ENCODE measurements at regions not wholly inside any gene's neighbourhood (a gene's known extent, or its start where the extent isn't known, plus 50 kb on each side); places are given as distances from the start of the nearest gene placed in this dataset.

DNA sequence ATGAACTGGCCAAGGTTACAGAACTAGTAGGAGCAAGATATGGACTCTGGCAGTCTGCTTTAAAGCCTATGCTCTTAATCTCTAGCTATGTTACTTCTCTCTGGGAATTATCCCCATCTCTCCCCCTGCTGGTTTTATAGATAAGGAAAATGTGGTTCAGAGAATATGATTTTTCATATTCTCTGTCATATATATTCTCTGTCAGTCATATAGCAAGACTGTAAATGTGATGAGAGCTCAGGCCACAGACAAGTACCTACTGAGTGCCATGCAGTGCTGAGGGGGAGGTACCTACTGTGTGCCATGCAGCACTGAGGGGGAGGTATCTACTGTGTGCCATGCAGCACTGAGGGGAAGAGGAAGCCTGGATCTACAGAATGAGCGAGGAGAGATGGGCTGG, 220.3 kb upstream of the FGGY start:
- Histone ChIP-seq H3K4me2 (ENCODE audit: insufficient read depth in 1 of 2, low read depth in 2 of 2, low read length in 2 of 2) (peak overlapping the region in 1 of 2 experiments; percentile 48; a peak in 2 of 4 replicates), H2BK20ac (ENCODE audit: low read length) (peak overlapping the region; percentile 96; the same call in 1 of the 2 replicates), H3K4ac (replicated peaks; ENCODE audit: insufficient read length, low read depth, low read length) (peak overlapping the region; percentile 82), H2BK120ac (replicated peaks; ENCODE audit: low read depth, low read length) (peak overlapping the region; percentile 81), H3K27ac (ENCODE audit: low read depth, low read length) (no peak overlapping the region), H4K91ac (replicated peaks; ENCODE audit: insufficient read length, low read length) (peak overlapping the region; percentile 97), H3K23ac (ENCODE audit: insufficient read length) (no peak overlapping the region), H3K79me1 (ENCODE audit: low read depth, low read length) (no peaks in the 10 kb centered on the region), H3K23me2 (ENCODE audit: low read depth, low read length) (no peaks in the 10 kb centered on the region), H2BK12ac (ENCODE audit: low read depth, low read length) (peak overlapping the region; percentile 99), H2BK5ac (ENCODE audit: low read depth, low read length) (peak overlapping the region; percentile 97), H3K79me2 (ENCODE audit: control insufficient read depth in 1 of 2, insufficient read depth in 2 of 2, low read length in 2 of 2) (no peaks in the 10 kb centered on the region), H2AK5ac (ENCODE audit: low read depth, low read length) (peak overlapping the region; percentile 93), H3K9me3 (ENCODE audit: insufficient read depth in 2 of 2, low read depth in 1 of 2, low read length in 1 of 2) (no peaks in the 10 kb centered on the region), H4K5ac (ENCODE audit: insufficient read length, low read depth, low read length) (peak overlapping the region; percentile 22), H3K4me3 (ENCODE audit: extremely low read depth in 1 of 4, insufficient read depth in 2 of 4, low read depth in 3 of 4, low read length in 4 of 4) (peak overlapping the region in 1 of 4 experiments; percentile 48; a peak in 1 of 8 replicates), H3K36me3 (ENCODE audit: control insufficient read depth in 2 of 4, insufficient read depth in 4 of 4, low read length in 3 of 4) (no peaks in the 10 kb centered on the region), H3K27me3 (replicated peaks in 1 of 4; ENCODE audit: control insufficient read depth in 3 of 4, extremely low read depth in 1 of 4, insufficient read depth in 3 of 4, low read length in 3 of 4) (no peaks in the 10 kb centered on the region), H3K56ac (replicated peaks; ENCODE audit: insufficient read length, low read depth, low read length) (no peak overlapping the region), H2AFZ (ENCODE audit: low read length) (no peak overlapping the region), H3K14ac (ENCODE audit: insufficient read length) (no peak overlapping the region), H3K9ac (replicated peaks in 1 of 4; ENCODE audit: extremely low read depth in 1 of 4, low read depth in 3 of 4, low read length in 3 of 4) (no peak overlapping the region), H3K18ac (ENCODE audit: extremely low read depth, low read length) (peak overlapping the region; percentile 91), H3K4me1 (replicated peaks in 1 of 4; ENCODE audit: control insufficient read depth in 3 of 4, insufficient read depth in 4 of 4, low read length in 3 of 4) (peaks cover 13 to 42% (median 31%) of the 10 kb centered on the region in 4 experiments; a peak in 6 of 7 replicates), H2BK15ac (ENCODE audit: low read length) (no peak overlapping the region), H4K8ac (ENCODE audit: extremely low read depth, insufficient read depth, low read length) (no peak overlapping the region), H4K20me1 (replicated peaks in 1 of 2; ENCODE audit: control insufficient read depth in 1 of 2, insufficient read depth in 2 of 2, low read length in 2 of 2) (no peaks in the 10 kb centered on the region)
- FAIRE-seq (no peak), DNase-seq (ENCODE audit: low read depth in 1 of 2, low spot score in 2 of 2) (no peak)
- CTCF ChIA-PET (ENCODE audit: partially characterized antibody), result interaction anchor here (1.1 to 2.3 kb wide), 7 partner anchors 9 to 155 kb away, joined by 3 to 10 read pairs (median 3); no protein-coding TSS in a partner anchor
- TF ChIP-seq EZH2 (IDR thresholded peaks at IDR 0.05; ENCODE audit: low read depth, low read length, severe bottlenecking), result no peak
- 71% methylated on average over 1 of the region's 1 CpG; no CpG with 5 or more reads in 1 of the 2 experiments for WGBS, 2 experiments (ENCODE audit: extremely low coverage in 1 of 2, insufficient coverage in 1 of 2, insufficient read length in 1 of 2, insufficient replicate concordance in 2 of 2, low coverage in 1 of 2, low lambda C conversion rate in 2 of 2, missing lambda C conversion rate in 1 of 2)
- POLR2A ChIA-PET (ENCODE audit: partially characterized antibody), result interaction anchor here (1.2 to 1.7 kb wide), 2 partner anchors 14 to 372 kb away, joined by 3 to 7 read pairs; no protein-coding TSS in a partner anchor

All from H1 (cell line).